OCI-LY3 (cell line): ENCODE measurements at regions not wholly inside any gene's neighbourhood (a gene's known extent, or its start where the extent isn't known, plus 50 kb on each side); places are given as distances from the start of the nearest gene placed in this dataset.

ENCODE experiments used
- H2AFZ ChIP-seq: fragments of 200-600, 300-600 bp; shearing (Covaris generic); 2 replicates; pipeline ENCODE4 v1.6.0; 2014; ENCODE audit warnings: antibody characterized with exemption, low read depth, low read length
- H3K27ac ChIP-seq: fragments of 200-600, 300-600 bp; sonication (generic); 2 replicates; pipeline ENCODE4 v1.5.1; 2014; ENCODE audit warnings: mild to moderate bottlenecking, low read length, moderate library complexity, mixed read lengths
- H3K27me3 ChIP-seq: fragments of 200-600, 300-600 bp; sonication (generic); 2 replicates; pipeline ENCODE4 v1.6.1; 2014; ENCODE audit warnings: low read depth, low read length, mixed read lengths
- H3K36me3 ChIP-seq: fragments of 200-600, 300-600 bp; sonication (generic); replicated peaks from 2 replicates; pipeline ENCODE3; 2014; ENCODE audit warnings: low read depth, low read length, mixed read lengths
- H3K4me1 ChIP-seq: fragments of 300-600, 200-600 bp; sonication (generic); 2 replicates; pipeline ENCODE4 v1.6.1; 2014; ENCODE audit warnings: low read length, mixed read lengths
- H3K4me2 ChIP-seq: fragments of 200-600, 300-600 bp; sonication (generic); 2 replicates; pipeline ENCODE4 v1.6.1; 2014; ENCODE audit warnings: low read length, mixed read lengths
- H3K4me3 ChIP-seq: fragments of 300-600, 200-600 bp; sonication (generic); 2 replicates; pipeline ENCODE4 v1.5.1; 2014; ENCODE audit warnings: antibody characterized with exemption, mild to moderate bottlenecking, low read length, moderate library complexity
- H3K79me2 ChIP-seq: fragments of 300-600, 200-600 bp; shearing (Covaris generic); 2 replicates; pipeline ENCODE4 v1.6.1; 2014; ENCODE audit warnings: mild to moderate bottlenecking, low read length, mixed read lengths
- H3K9ac ChIP-seq: fragments of 300-600, 200-600 bp; shearing (Covaris generic); 2 replicates; pipeline ENCODE4 v1.6.0; 2014; ENCODE audit warnings: mild to moderate bottlenecking, low read length, moderate library complexity
- H3K9me3 ChIP-seq: fragments of 200-600, 300-600 bp; shearing (Covaris generic); 2 replicates; pipeline ENCODE4 v1.6.1; 2014; ENCODE audit warnings: low read length, mixed read lengths; ENCODE audit not compliant: insufficient read depth
- H4K20me1 ChIP-seq: fragments of 200-600, 300-600 bp; sonication (generic); 2 replicates; pipeline ENCODE4 v1.6.1; 2016; ENCODE audit warnings: low read length, mixed read lengths; ENCODE audit not compliant: insufficient read depth
- CTCF ChIP-seq: fragments of 200-600, 300-600 bp; sonication (generic); IDR thresholded peaks from 2 replicates; pipeline ENCODE4 v1.5.1; 2014; ENCODE audit warnings: antibody characterized with exemption, low read length, low read depth
- EZH2phosphoT487 ChIP-seq: fragments of 200-600 bp; shearing (Covaris generic); IDR thresholded peaks from 2 replicates; pipeline ENCODE4 v1.6.1; 2018; ENCODE audit warnings: antibody characterized with exemption, mixed run types, low read depth

- Histone ChIP-seq H3K9me3 (no peaks in the 10 kb centered on the region), H3K27ac (no peak overlapping the region), H3K9ac (no peak overlapping the region), H2AFZ (no peak overlapping the region), H4K20me1 (no peaks in the 10 kb centered on the region), H3K4me3 (no peak overlapping the region), H3K79me2 (no peaks in the 10 kb centered on the region), H3K27me3 (no peaks in the 10 kb centered on the region), H3K36me3 (no peaks in the 10 kb centered on the region), H3K4me2 (no peak overlapping the region), H3K4me1 (no peaks in the 10 kb centered on the region)
- no peak for TF ChIP-seq CTCF
- TF ChIP-seq EZH2phosphoT487: no peak
Measured at GRCh38 chr5:115439639-115440038, 104.9 kb downstream of the FEM1C start.

GRCh38 chr5:115439042-115439441 lies 105.5 kb downstream of the FEM1C start:
- H2AFZ ChIP-seq: no peak overlapping the region
- H3K4me2 ChIP-seq: no peak overlapping the region
- no peaks in the 10 kb centered on the region for H4K20me1 ChIP-seq
- no peaks in the 10 kb centered on the region for H3K36me3 ChIP-seq
- H3K27me3 ChIP-seq: no peaks in the 10 kb centered on the region
- no peak overlapping the region for H3K27ac ChIP-seq
- no peaks in the 10 kb centered on the region for H3K79me2 ChIP-seq
- no peak overlapping the region for H3K4me3 ChIP-seq
- no peak overlapping the region for H3K9ac ChIP-seq
- H3K9me3 ChIP-seq: no peaks in the 10 kb centered on the region
- no peak for TF ChIP-seq CTCF
- TF ChIP-seq EZH2phosphoT487: no peak
- H3K4me1 ChIP-seq: no peaks in the 10 kb centered on the region

- no peak overlapping the region for H3K9ac ChIP-seq
- H4K20me1 ChIP-seq: no peaks in the 10 kb centered on the region
- H3K36me3 ChIP-seq: no peaks in the 10 kb centered on the region
- no peaks in the 10 kb centered on the region for H3K27me3 ChIP-seq
- H3K79me2 ChIP-seq: no peaks in the 10 kb centered on the region
- no peak overlapping the region for H3K4me2 ChIP-seq
- no peaks in the 10 kb centered on the region for H3K4me1 ChIP-seq
- H3K4me3 ChIP-seq: no peak overlapping the region
- no peak overlapping the region for H2AFZ ChIP-seq
- TF ChIP-seq EZH2phosphoT487: no peak
- no peak for TF ChIP-seq CTCF
- H3K9me3 ChIP-seq: no peaks in the 10 kb centered on the region
- no peak overlapping the region for H3K27ac ChIP-seq
Measured at GRCh38 chr5:115435778-115436712, 108.5 kb downstream of the FEM1C start.

GRCh38 chr5:115435065-115435777 lies 109.4 kb downstream of the FEM1C start:
- H3K9me3 ChIP-seq: no peaks in the 10 kb centered on the region
- H3K4me2 ChIP-seq: no peak overlapping the region

More at GRCh38 chr5:115435065-115435777, 109.4 kb downstream of the FEM1C start:
- Histone ChIP-seq H3K9ac (no peak overlapping the region), H3K4me1 (no peaks in the 10 kb centered on the region), H4K20me1 (no peaks in the 10 kb centered on the region), H3K27me3 (no peaks in the 10 kb centered on the region), H3K36me3 (no peaks in the 10 kb centered on the region), H3K27ac (no peak overlapping the region), H2AFZ (no peak overlapping the region), H3K79me2 (no peaks in the 10 kb centered on the region), H3K4me3 (no peak overlapping the region)
- TF ChIP-seq CTCF (no peak), EZH2phosphoT487 (no peak)
